CD1c-positive myeloid dendritic cell (primary cell): ENCODE measurements at regions not wholly inside any gene's neighbourhood (a gene's known extent, or its start where the extent isn't known, plus 50 kb on each side); places are given as distances from the start of the nearest gene placed in this dataset.

ENCODE experiments used
- DNase-seq: peaks from one replicate; pipeline ENCODE4 v3.0.0-alpha.2; 2016; ENCODE audit errors: extremely low spot score

GRCh38 chr2:120785228-120785966, 49.7 kb downstream of the GLI2 start:
- DNase-seq, result no peak

GRCh38 chr2:120786038-120786960, 50.6 kb downstream of the GLI2 start:
- DNase-seq, result no peak

GRCh38 chr2:120787111-120787821, 51.6 kb downstream of the GLI2 start:
- no peak for DNase-seq

- no peak for DNase-seq
Observed at GRCh38 chr2:120787822-120788700, 52.4 kb downstream of the GLI2 start.

DNA sequence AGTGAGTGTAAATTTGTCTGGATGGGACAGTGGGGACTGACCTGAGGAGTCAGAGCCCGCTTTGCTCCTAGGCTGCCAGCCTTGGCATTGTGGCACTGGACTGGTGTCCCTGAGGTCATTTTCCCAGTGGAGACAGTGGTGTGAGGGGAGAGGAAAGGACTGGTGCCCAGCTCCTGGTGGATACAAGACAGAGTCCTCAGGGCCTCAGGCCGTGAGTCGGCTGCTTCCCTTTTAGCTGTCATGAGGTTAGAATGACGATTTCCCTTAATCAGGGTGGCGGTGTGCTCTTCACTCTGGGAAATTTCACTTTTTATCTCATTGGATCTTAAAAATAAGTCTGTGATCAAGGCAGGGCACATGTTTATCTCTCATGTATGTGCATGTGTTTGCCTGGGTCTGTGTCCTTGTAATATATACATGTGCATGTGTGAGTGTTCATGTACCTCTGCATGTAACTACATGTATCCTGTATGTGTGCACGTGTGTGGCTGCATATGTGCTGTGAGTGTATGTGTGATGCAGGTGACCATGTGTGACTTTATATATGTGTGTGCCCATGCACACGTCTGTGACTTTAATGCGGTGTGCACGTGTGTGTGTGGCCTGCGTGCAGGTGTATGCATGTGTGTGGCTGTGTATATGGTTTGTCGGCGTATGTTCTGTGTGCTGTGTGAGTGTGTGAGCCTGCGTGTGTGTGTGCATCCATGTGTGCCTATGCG, 55.7 kb downstream of the GLI2 start:
- DNase-seq, result no peak

GRCh38 chr2:120791962-120792297, 56.3 kb downstream of the GLI2 start:
- DNase-seq, result no peak

GRCh38 chr2:120793682-120794403, 58.2 kb downstream of the GLI2 start:
- DNase-seq, result no peak

DNA sequence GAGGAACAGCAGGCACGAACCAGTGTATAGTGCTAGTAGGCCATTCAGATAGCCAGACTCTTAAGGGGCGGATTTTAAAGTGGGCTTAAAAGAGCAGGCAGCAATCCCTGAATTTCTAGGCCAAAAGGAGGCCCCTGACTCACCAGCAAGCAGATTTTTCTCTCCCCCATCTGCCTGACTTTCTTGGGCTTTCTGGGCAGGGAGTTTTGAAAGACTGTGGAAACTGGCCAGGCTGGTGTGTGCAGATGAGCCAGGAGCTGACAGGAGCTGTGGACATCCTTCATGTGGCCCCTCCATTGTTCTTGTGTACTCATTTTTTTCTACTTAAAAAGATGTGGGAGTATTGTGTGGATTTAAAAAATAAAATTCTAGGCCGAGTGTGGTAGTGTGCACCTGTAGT, 59.0 kb downstream of the GLI2 start:
- no peak for DNase-seq

- DNase-seq, result no peak
Observed at GRCh38 chr2:120796094-120796493, 60.4 kb downstream of the GLI2 start.

GRCh38 chr2:120797421-120798221, 62.0 kb downstream of the GLI2 start:
- DNase-seq, result no peak

DNA sequence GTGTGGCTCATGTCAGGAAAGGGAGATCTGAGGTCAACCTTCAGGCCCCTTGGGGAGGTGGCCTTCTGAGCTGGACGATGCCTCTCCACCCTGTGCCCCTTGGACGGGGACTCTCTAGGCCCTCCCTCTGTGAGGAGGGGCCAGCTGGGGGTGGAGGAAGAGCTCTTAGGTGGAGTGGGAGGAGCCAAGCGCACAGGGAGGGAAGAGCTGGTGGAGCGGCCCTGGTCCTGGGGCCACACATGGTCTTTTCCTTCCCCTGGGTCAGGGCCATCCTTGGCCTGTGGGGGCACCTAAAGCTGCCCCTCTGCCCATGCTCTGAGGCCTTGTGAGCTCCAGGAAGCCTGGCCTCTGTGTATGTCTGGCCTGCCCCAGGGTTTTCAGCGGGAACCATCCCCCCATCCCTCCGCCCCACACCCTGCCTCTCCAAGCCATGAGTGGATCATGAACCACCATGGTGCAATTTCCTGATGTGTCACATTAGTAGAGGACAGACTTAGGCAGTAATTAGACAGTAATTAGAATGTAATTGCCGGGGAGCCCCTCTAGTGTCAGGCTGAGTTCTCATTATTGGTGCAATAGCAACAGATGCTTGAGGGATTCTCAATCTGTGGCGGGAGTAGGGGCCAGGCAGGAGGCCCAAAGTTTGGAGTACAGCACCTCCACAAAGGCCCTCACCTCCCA, 63.0 kb downstream of the GLI2 start:
- DNase-seq, result no peak

GRCh38 chr2:120802158-120802557, 66.5 kb downstream of the GLI2 start:
- no peak for DNase-seq

DNA sequence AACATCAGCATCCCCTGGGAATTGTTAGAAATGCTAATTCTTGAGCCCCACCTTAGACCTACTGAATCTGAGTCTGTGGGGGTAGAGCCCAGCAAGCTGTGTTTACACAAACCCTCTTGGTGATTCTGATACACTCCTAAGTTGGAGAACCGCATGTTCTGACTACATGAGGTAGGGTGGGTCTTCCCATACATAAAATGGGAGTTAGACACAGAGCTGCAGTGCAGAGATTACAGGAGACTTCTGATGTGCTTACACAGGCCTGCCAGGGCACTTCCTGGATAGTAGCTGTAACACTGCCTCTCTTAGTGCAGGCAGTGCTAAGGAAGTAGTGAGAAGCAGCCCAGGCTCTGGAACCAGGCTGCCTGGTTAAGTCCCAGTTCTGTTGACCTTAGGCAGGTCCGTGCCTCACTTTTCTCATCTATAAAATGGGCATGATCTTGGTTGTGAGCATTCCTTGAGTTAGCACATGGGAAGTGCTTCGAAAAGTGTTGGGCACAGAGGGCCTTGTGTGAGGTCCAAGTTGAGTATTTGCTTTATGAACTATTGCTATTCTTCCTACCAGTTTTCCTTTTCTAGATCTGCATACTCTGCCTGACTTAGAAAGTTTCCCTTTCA, 67.3 kb downstream of the GLI2 start:
- DNase-seq, result no peak

- DNase-seq, result no peak
Observed at GRCh38 chr2:120803764-120804335, 68.2 kb downstream of the GLI2 start.

DNA sequence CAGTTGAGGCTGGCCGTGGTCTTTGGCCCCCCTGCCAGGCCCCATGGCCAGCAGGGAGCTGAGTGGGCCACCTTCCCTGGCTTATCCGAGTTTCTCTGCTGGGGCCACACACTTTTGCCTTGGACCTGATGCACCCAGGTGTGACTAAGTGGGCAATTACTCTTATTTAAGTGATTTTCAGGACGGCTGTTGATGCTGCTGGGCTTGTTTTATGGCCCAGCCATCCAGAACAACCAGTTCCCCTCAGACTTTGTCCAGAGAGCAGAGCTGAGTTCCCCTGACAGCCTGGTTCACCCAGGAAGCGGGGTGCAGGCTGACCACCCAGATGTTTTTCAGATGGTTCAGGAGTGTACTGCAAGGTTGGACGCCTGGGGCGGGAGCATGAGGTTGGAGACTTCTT, 68.8 kb downstream of the GLI2 start:
- DNase-seq, result no peak

DNA sequence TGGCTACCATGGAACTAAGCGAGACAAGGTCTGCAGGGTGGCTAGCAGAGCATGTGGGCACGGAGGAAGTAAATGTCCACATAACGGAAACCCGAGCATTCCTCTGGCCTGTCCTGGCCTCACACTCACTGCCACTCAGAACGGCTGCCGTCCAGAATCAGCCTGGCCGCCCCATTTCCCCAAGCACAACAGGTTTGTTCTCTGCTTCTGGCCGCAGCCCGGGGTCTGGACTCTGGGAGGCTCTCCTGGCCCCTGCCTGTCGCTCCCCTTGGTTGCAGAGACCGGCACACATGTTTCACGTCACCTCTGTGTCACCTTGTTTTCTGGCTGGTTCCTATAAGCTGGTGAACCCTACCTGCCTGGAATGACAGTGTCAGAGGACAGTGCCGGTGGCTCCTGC, 69.3 kb downstream of the GLI2 start:
- DNase-seq, result no peak

- DNase-seq, result no peak
Observed at GRCh38 chr2:120805602-120806001, 69.9 kb downstream of the GLI2 start.

- no peak for DNase-seq
Observed at GRCh38 chr2:120807751-120808150, 72.1 kb downstream of the GLI2 start.
